M059J (cell line): ENCODE measurements at regions not wholly inside any gene's neighbourhood (a gene's known extent, or its start where the extent isn't known, plus 50 kb on each side); places are given as distances from the start of the nearest gene placed in this dataset.
"Not testable (repeated sequence)": the region's sequence is repeated elsewhere in the genome, so short reads cannot be mapped to it uniquely, and the experiment has no call there.

Experiments used
- DNase-seq: peaks from one replicate; pipeline ENCODE4 v3.0.0-alpha.2; 2012; ENCODE audit warnings: low read depth

DNA sequence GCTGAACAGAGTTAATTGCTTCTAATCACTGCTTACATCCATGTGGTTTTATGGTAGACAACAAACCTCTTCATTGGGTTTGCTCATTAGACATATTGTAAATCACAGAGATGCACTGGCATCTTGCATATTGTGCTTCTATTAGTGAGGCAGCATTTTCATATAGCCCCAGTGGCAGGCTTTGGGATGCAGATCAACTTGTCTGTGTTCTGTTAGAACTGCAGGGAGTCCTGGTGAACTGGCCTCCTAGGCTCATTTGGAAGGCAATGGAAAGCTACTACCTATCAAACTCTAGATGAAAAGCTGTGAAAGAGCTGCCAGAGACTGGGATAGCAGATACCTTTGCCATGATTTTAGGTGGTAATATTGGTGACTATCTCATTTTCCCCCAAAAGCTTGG, 108.8 kb downstream of the NAA11 start:
- DNase-seq, result no peak

DNA sequence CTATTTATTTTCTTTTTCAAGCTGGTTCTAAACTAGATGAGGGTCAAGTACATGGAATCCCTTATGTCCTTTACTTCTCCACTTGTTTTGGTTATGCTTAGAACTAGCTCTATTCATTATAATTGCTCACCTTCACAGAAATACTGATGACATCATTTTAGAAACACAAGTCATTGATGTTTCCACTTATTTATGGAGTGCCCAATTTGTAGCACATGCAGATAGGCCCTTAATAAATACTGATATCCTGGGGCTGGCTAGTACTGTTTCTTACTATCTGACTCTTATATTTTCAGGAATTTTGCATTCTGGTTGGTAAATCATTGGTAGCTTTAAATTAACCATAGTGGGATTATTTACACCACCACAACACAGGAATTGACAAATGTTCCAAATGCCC, 112.2 kb downstream of the NAA11 start:
- no peak for DNase-seq

- DNase-seq, result no peak
Measured at GRCh38 chr4:79213010-79213409, 112.9 kb downstream of the NAA11 start.

GRCh38 chr4:79212311-79212710, 113.5 kb downstream of the NAA11 start:
- no peak for DNase-seq

DNA sequence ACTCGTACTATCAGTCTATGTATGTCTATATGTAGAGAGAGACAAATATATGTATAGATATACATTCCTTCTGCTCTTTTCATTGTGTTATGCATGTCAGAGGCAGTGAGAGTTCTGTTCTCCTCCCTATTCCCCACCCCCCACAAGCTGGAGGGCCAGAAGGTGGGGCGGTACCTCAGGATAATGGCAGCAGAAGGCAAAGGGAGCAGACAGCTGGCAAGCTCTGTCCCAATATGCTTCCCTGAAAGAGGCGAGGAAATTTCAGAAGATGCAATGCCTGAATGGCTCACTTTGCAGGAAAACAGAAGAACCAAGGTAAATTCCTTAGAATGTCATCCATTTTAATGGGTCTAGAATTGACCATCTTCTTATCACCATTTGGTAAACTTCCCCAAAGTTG, 114.4 kb downstream of the NAA11 start:
- no peak for DNase-seq

DNA sequence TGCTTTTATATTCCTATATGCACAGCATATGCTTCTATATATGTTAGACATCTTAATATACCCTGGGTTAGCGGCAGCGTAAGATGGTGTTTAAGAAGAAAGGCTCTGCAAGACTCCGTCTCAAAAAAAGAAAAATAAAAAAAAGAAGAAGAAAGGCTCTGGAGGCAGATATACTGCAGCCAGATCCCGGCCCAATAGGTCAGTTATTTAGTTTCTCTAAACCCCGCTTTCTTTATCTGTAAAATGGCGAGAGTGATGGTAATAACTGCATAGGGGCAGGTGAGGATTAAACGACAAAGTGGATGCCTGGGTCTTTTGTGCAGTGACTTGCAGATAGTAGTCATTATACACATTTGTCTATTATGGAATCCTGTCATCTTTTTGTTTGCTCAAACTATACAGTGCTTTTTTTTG, 115.2 kb downstream of the NAA11 start:
- no peak for DNase-seq

- peak; percentile 29 for DNase-seq
Measured at GRCh38 chr4:79209822-79210635, 115.8 kb downstream of the NAA11 start.

DNA sequence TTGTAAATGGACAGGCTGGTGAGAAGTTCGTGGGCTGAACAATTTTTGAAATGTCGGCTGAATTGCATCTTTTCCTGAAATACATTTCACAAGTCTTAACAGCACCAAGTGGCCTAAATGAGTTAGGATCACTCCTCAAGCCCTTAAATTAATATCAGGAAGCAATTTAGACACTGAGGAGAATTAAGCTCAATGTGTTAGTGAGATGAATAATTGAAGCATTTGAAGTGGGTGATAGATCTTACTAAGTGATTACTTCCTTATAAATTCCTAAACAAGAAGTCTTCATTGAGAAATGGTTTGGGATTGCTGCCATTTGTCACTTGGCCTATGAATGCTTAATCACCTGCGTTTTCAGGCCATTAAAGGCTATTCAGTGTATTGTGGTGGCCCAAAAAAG, 116.8 kb downstream of the NAA11 start:
- DNase-seq, result no peak

GRCh38 chr4:79207281-79207680, 118.6 kb downstream of the NAA11 start:
- DNase-seq, result no peak

DNA sequence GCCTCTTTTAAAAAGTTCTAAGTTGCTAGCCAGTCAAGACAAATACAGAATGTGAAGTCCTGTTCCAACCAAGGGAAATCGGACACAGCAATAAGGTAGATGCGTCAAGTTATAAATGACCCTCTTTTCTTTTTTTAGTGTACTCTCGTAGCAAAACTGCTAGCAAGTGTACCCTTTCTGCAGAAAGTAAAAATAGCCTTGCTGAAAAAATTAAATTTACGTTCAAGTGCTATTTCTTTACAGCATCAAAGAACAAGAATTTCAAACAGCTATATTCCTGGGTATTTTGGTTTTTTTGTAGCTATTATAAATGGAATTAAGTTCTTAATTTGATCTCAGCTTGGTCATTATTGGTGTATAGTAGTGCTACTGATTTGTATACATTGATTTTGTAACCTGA, 119.2 kb downstream of the NAA11 start:
- no peak for DNase-seq

- no peak for DNase-seq
Measured at GRCh38 chr4:79205121-79205520, 120.7 kb downstream of the NAA11 start.

DNA sequence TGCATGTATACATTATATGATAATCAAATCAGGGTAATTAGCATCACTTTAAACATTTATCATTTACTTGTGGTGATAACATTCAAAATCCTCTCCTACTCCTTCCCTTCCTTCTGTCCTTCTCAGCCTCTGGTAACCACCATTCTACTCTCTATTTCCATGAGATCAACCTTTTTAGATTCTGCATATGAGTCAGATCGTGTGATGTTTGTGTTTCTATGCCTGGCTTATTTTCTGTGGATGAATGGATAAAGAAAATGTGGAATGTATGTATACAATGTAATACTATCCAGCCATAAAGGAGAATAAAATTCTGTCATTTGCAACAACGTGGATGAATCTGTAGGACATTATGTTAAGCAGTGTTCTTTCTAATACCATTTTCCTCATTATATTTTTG, 123.9 kb downstream of the NAA11 start:
- no peak for DNase-seq

GRCh38 chr4:79199743-79200142, 126.1 kb downstream of the NAA11 start:
- no peak for DNase-seq

DNA sequence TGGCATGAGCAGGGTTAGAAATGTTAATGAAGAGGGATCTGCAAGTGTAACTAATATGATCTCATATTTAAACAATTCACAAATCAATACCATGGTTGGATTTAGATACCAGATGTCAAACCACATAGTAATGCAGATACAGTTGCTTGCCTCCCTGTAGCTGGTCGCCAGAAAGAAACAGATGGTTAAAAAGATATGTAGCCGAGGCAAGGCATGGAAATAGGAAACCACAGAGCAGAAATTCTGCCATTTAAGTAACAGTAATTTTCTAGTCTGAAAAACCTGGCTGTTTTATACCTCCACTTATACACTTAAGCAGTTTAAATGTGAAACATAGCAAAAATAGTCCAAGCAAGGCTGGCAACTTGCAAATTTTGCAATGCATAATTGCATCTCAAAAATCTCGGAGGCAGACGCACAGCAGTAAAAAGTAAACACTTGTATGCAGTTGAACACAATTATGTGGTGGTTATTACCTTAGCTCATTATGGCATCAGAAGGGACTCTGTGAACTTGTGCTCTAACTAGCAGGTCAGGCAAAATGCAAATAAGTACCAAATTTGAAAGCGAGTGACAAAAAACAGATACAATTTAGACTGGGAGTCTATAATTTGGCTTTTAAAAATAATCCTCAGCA, 126.8 kb downstream of the NAA11 start:
- DNase-seq, result no peak

GRCh38 chr4:79197275-79198009, 128.4 kb downstream of the NAA11 start:
- no peak for DNase-seq

DNA sequence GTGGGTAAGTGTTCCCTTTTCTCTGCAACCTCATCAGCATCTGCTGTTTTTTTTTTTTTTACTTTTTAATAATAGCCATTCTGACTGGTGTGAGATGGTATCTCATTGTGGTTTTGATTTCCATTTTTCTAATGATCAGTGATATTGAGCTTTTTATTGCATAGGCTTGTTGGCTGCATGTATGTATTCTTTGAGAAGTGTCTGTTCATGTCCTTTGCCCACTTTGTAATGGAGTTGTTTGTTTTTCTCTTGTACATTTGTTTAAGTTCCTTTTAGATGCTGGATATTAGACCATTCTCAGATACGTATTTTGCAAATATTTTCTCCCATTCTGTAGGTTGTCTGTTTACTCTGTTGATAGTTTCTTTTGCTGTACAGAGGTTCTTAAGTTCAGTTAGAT, 134.6 kb downstream of the NAA11 start:
- DNase-seq, result not testable (repeated sequence)

- DNase-seq, result no peak
Measured at GRCh38 chr4:79185526-79186045, 140.3 kb downstream of the NAA11 start.

DNA sequence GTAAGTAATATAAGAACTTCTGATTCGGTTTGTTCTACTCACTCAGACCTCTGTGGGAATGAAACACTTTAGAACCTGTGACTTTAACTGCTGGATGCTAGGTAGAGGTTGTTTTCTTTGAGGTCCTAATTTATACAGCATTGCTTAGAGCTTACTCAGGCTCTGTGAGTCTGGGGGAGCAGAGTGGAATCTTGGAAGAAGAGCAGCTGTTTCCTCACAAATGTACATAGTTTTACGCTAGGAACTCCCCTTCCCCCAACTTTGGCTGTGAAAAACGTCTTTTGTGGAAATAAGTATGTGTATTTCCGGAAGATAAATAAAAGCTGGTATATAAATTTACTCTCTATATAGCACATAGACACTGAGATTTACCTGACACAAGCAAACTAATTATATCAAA, 141.4 kb downstream of the NAA11 start:
- no peak for DNase-seq

DNA sequence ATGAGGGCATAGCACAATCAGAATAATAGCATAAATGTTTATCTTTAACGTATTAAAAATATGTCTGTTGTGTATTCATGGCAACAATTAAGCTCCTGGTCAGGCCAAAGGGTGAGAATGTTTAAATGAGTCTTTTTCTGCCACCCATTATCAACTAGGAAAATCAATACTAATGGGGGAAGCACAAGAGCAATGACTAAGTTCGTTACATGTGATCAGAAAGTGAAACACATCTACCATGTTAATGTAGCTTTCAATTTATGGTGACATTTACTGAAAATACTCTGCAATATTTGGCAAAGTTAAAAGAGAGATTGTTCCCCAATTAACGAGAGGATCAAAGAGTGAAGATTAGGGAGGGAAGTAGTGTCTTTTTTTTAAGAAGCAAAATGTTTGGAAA, 143.7 kb downstream of the NAA11 start:
- no peak for DNase-seq

- DNase-seq, result peak; percentile 0
Measured at GRCh38 chr4:79181190-79181589, 144.7 kb downstream of the NAA11 start.

DNA sequence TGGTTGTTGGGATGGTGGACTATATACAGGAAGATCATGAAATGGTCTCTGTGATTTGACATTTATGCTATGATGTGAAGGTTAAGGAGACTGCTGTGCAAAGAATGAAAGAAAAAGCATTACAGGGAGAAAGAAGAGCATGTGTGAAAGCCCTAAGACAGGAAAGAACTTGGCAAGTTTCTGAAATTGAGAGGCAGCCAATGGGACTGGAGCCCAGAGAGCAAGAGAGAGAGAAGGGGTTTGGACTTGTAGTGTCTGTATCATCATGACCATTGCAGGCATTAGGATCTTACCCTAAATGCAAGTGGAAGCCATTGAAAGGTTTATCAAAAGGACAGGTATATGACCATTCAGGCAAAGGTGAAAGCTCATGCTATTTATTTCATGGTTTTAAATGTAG, 147.1 kb downstream of the NAA11 start:
- DNase-seq, result no peak

DNA sequence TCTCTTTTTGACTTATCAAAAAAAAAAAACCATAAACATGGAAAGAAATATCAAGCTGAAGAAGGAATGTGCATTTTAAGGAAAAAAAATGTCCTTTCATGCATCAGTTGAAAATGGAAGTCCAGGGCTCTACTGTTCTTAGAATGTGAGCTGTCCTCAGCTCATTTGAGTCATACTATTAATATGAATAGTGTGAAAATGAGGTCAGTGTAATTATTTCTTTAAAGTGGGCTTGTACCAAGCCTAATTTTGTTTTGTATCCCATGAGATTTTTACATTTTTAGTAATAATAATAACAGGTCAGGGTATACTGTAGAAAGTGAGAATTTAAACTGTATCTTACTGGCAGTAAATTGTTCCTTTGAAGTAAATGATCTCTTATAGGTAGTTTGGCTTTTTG, 148.5 kb downstream of the NAA11 start:
- DNase-seq, result no peak

DNA sequence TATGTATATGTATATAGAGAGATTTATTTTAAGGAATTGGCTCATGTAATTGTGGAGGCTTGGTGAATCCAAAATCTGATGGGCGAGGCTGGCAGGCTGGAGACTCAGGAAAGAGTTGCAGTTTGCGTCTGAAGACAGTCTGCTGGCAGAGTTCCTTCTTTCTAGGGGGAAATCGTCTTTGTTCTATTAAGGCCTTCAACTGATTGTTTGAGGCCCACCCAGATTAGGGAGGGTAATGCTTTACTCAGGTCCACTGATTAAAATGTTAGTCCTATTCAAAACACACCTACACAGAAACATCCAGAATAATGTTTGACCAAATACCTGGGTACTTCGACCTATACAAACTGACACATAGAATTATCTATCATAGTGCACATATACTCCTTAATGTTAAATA, 149.5 kb downstream of the NAA11 start:
- DNase-seq, result no peak
